ENCODE measurements at regions not wholly inside any gene's neighbourhood (a gene's known extent, or its start where the extent isn't known, plus 50 kb on each side); places are given as distances from the start of the nearest gene placed in this dataset.

DNA sequence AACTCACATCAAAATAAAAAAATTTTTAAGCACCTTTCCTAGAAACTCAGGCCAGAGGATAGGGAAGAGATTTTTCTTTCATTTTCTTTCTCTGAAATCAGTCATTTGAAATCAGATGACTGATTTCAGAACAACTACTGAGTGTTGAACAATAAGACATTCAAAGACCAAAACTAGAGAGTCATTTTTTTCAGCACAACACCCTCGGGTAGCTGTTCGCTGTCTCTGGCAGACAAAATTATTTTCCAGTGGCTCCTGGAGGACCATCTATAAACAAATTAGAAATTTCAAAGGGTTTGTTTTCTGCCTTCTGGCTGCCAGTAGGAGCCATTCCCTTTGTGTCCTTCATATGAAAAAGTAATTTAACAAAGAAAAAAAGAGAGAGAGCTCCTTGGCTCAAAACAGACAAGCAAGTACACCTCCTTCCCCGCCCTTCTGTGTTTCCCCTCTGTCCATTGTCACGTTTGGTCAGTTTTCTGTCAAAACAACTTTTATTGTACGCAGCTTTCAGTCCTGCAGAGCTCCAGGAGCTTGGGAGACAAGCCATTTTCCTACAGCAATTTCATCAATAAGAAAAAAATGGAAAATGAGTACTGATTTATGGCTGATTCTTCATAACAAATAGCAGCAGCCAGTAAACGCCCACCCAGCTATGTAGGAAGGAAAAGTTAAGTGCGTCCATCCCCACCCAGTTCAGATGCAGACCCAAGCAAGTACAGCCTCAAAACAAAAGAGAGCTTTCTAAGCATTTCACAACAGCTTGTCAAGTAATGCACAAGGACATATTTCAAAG is 405.2 kb downstream of the ZNF608 start:
- no peak for DNase-seq (ENCODE audit: low read depth in 2 of 2, low spot score in 1 of 2)

DNA sequence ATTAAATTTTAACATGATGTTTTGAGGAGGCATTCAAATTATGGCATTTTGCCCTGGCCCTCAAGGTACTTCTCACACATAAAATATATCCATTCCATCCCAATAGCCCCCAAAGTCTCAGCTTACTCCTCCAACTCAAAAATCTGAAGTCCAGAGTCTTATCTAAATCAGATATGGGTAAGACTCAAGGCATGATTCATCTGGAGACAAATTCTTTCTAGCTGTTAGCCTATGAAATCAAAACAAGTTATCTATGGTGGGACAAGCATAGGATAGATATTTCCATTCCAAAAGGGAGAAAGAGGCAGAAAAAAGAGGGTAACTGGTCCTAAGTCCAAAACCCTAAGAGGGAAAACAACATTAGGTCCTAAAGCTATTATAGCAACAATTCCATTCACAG is 408.4 kb downstream of the ZNF608 start:
- DNase-seq (ENCODE audit: low read depth in 2 of 2, low spot score in 1 of 2): no peak

DNA sequence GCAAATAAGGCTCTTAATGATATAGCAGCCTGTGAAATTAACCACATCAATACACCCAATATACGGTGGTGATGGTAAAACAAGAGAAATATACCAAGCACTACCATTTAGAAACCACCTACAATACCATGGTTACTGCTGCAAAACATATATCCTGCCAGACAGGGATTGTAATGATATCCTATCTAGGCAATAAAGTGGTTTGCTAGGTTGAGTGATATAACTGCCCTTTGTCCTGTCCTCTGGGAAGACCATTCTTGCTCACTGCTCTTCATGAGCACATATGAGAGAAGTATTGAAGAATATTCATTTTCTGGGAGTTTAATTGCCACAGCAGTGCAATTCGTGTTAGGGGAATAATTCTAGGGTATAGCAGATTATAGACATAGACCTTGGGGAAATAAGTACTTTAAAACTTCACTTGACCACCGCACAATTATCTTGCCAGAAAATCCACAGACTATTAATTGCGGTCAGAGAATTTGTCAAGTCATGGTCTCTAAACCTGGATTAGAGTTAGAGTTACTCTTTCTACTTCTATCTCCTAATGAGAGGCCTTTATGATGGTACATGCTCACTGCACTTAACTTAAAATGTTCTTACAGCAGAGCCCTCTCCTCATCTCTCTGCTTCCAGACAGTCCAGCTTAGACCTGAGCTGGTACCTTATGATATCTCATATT is 413.0 kb downstream of the ZNF608 start:
- DNase-seq (ENCODE audit: low read depth in 2 of 2, low spot score in 1 of 2): no peak

DNA sequence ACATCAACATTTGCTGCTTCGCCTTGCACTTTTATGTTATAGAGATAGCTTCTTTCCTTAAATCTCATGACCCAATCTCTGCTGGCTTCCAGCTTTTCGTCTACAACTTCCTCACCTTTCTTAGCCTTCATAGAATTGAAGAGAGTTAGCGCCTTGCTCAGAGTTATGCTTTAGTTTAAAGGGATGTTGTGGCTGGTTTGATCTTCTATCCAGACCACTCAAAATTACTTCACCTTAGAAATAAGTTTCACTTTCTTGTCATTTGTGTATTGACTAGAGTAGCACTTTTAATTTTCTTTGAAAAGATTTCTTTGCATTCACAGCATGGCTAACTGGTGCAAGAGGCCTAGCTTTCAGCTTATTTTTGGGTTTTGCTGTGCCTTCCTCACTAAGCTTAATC is 414.2 kb downstream of the ZNF608 start:
- no peak for DNase-seq (ENCODE audit: low read depth in 2 of 2, low spot score in 1 of 2)

DNA sequence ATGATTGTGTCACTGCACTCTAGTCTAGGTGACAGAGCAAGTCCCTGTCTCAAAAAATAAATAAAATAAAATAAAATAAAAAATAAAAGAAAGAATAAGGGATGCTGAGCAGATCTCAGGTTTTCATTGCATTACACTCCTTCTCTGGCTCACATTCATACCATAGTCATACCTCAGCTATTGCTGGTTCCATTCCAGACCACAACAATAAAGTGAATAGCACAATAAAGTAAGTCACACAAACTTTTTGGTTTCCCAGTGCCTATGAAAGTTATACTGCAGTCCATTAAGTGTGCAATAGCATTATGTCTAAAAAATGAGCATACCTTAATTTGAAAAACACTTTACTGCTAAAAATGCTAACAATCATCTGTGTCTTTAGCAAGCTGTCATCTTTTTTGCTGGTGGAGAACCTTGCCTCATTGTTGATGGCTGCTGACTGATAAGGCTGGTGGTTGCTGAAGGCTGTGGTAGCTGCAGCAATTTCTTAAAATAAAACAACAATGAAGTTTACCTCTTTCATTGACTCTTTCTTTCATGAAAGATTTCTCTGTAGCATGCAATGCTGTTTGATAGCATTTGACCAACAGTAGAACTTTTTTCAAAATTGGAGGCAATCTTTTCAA is 415.7 kb downstream of the ZNF608 start:
- no peak for DNase-seq (ENCODE audit: low read depth in 2 of 2, low spot score in 1 of 2)

DNA sequence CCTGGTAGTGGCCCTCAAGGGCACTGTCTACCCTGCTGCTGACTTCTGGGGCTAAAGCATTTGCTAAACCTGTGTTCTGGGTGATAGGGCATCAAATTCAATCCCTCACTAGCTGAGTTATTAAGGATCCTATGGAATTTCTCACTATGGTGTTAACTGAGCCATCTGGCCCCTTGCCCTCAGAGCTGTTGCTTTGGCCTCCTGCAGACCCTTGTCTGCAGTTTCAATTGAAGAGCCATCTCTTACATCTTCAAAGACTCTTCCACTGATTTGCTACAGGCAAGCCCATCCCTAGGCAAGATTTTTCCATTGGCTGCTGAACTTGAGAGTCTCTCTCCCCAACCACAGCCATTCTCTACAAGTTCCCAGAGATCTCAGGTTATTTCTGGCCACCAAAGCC is 418.2 kb downstream of the ZNF608 start:
- no peak for DNase-seq (ENCODE audit: low read depth in 2 of 2, low spot score in 1 of 2)

DNA sequence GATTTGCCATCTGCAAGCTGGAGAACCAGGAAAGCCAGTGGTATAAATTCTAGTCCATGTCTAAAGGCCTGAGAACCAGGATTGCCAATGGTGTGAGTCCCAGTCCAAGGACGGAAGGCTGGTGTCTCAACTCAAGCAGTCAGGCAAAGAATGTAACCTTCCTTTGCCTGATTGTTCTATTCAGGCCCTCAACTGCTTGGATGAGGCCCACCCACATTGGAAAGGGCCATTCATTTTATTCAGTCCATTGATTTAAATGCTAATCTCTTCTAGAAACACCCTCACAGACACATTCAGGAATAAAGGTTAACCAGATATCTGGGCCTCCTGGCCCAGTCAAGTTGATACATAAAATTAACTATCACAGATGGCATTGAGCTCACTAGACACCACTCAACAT is 427.8 kb downstream of the ZNF608 start:
- no peak for DNase-seq (ENCODE audit: low read depth in 2 of 2, low spot score in 1 of 2)

DNA sequence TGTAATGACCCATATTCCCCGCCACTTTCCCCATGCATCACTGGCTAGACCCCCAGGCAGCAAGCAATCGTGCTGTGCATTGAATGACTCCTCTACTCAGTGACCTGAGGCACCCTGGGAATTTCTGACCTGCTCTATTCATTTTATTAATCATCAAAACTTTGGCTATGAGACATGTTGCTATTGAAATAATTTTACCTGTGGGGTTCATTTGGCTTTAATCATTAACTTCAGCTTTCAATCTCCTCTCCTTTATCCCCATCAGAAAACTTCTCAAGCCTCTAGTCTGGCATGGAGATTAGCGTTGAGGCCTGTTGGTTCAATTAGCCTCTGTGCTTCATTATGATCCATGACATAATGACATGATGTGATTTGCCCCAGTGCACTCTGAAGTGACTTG is 429.0 kb downstream of the ZNF608 start:
- DNase-seq (ENCODE audit: low read depth in 2 of 2, low spot score in 1 of 2): no peak

DNA sequence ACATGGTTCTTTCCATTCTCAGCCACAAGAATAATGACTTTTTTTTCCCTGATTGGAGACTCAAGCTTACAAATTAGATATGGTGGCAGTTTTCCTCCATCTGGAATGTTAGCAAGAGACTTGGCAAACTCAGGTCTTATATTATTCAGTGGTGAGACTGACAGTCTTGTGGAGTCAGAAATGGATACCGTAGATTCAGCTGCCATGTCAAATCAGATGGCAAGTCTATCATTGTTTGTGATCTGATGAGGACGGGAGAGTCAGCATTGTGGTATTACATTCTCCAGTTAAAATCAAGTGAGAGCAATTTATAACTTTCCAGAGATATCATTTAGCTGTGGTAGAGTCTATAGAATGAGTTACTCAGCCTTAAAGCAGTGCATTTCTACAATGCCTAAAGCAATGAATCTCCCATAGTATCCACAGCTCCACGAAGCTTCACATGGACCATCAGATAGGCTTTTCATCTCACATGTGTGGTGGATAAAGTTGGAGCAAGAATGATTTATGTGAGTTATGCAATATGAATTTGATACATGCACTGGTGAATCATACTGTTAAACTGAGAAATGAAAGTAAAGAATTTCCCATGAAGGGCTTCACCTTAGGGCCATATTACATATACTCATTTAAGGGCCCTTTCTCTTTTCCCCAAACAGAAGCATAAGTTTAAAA is 430.6 kb downstream of the ZNF608 start:
- DNase-seq (ENCODE audit: low read depth in 2 of 2, low spot score in 1 of 2): no peak

DNA sequence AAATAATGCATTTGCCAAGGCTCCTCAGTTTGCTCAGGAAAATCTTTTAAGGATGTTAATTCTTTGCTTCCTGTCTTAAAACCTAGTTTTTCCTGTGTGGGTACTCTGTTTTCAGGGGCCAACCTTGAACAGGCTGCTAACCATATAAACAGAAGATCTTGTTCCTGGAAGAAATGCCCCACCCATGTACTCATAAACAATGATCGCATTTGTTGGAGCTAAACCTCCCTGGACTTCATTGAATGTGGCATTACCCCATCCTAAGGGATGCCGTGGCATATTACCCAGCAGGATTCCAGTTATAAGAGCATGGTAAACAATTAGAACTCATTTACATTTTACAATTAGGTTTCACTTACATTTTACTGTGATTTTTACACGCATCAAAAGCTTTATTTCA is 436.0 kb downstream of the ZNF608 start:
- DNase-seq (ENCODE audit: low read depth in 2 of 2, low spot score in 1 of 2): no peak

DNA sequence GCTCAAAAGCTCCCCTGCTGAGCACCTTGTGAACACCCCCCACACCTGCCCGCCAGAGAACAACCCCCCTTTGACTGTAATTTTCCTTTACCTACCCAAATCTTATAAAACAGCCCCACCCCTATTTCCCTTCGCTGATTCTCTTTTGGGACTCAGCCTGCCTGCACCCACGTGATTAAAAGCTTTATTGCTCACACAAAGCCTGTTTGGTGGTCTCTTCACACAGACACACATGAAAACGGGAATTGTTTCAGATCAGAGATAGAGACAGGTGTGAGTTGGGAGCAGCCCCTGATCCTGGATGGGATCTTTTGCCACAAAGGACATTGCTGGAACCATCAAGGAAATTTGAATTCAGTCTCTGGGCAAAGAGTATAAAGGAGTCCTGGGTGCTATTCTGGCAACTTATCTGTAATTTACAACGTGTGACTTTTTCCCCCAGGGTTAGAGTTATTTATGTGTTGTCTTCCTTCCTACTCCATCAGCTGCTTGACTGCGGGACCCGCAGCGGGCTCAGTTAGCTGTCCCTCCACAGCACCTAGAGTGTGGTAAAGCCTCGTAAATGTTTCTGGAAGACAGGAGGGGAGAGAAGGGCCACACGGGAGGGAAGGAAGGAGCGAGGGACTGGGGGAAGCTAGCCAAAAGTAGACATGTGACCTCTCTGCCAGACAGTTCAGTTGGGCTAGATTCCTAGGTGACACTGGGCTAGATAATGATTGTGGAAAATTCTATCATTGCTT is 437.0 kb downstream of the ZNF608 start:
- DNase-seq (ENCODE audit: low read depth in 2 of 2, low spot score in 1 of 2): no peak

DNA sequence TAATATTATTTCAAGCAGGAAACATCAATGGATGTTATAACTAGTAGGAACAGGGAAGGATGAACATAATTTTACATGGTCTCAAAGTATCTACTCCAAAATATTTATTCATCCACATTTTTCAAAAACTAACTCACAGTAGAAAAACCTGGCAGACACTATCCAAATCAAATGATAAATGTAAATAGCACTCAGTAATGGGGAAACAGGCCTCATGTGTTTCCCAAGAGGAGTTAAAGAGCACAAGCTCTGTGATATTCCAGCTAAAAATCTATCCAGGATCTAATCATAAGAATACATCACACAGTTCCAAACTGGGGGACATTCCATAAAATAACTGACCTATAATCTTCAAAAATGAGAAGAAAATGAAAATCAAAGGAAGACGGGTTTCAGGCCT is 443.1 kb downstream of the ZNF608 start:
- no peak for DNase-seq (ENCODE audit: low read depth in 2 of 2, low spot score in 1 of 2)

DNA sequence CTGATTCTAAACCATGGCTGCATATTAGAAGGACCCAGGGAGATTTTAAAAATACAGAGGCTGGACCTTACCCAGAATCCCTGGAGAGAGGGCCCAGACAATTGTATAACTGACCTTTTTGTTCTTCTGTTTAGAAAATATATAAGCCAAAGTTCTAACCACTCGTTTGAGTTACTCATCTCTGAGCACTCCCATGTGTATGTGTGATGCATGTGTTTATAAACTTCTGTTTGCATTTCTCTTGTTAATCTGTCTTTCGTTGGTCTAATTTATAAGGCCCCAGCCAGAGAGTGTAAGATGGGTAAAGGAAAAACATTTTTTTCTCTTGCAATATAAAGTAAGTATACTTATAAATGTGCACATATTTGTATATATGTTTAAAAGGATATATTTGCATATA is 443.9 kb downstream of the ZNF608 start:
- no peak for DNase-seq (ENCODE audit: low read depth in 2 of 2, low spot score in 1 of 2)

DNA sequence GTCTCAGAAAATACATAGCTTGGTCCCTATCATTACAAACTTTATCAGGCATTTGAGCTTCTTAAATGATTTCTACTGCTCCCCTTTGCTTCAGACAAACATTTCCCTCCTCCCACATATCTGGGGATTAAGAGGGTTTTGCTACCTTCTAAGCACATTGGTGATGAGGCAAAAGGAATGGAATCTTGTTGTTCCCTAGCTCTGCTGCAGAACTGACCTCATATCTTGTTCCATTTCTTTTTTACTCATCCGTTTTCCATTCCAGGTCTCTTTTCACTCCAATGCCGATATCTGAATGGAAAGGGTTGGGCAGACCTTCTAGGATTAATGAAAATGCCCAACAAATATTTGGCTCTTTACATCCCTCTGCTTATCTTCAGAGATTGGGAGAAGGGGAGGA is 444.6 kb downstream of the ZNF608 start:
- no peak for DNase-seq (ENCODE audit: low read depth in 2 of 2, low spot score in 1 of 2)

DNA sequence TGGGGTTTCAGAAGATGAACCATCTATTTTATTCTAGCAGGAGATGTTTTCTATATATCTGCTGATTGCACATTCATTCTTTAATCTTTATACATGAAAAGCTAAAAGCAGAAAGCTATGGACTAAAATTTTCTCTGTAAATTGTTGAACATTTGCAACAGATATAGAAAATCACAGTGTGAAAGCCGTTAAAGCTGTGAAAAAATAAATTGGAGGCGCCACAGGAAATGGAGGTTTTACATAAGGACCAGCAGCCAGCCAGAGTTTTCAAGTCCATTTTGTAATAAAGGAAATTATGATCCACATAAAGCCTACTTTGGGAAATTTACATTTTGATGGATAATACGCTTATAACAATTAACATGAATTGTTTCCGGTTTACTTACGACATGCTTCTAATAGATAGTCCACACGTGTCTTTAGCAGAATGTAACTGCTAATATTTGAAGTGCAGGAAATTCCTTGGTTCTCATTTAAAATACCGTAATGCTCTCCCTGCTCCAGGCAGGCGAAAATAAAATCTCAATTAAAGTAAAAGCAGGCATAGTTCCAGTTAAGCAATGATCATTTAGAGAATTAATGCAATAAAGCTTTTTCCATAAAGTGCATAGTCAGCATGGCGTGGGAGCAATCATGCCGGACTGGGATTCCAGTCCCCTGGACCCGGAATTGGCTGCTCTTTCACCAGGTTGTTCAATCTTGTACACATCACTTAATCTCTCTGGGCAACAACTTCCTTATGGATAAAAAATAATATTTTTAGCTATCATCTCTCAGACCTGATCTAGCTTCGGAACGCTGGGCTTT is 445.4 kb downstream of the ZNF608 start:
- DNase-seq (ENCODE audit: low read depth in 2 of 2, low spot score in 1 of 2): no peak

DNA sequence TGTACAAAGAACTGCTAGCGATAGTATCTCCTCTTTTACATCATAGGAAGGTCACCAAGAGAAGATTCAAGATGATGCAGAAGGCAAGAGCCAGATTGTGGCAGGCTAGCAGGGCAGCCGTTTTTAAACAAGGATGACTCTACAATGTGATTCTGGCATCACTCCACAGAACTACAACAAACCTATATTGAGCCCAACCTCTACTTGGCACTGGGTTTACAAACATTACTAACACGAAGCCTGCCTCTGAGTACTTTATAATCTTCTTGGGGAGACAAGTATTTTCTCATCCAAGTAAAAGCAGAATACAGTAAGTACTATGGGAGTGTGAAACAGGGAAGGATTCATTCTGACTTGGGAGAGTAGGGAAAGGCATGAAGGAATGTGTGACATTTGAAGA is 448.6 kb downstream of the ZNF608 start:
- DNase-seq (ENCODE audit: low read depth in 2 of 2, low spot score in 1 of 2): no peak

DNA sequence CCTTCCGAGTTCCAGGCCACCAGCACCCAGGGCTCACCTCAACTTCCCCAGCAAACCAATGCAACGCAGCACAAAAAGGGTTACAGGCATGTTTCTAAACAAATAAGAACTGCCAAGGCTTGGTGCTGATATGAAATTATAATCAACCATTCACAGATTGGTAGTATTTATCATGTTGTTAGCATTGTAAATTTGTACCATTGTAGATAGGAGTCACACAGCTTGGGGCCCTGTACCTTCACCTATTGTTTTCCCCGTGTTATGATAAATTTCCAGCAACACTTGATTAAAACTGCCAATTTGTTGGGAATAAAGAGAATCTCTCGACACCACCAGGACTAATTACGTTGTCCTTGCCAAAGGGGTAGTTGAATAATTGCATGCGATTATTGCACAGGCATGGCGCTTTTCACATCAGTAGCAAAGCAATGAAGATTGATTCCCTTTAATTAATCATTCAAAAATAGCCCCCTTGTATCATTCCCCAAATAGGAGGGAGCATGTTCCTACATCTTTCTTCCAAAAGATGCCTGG is 454.1 kb downstream of the ZNF608 start:
- no peak for DNase-seq (ENCODE audit: low read depth in 2 of 2, low spot score in 1 of 2)

DNA sequence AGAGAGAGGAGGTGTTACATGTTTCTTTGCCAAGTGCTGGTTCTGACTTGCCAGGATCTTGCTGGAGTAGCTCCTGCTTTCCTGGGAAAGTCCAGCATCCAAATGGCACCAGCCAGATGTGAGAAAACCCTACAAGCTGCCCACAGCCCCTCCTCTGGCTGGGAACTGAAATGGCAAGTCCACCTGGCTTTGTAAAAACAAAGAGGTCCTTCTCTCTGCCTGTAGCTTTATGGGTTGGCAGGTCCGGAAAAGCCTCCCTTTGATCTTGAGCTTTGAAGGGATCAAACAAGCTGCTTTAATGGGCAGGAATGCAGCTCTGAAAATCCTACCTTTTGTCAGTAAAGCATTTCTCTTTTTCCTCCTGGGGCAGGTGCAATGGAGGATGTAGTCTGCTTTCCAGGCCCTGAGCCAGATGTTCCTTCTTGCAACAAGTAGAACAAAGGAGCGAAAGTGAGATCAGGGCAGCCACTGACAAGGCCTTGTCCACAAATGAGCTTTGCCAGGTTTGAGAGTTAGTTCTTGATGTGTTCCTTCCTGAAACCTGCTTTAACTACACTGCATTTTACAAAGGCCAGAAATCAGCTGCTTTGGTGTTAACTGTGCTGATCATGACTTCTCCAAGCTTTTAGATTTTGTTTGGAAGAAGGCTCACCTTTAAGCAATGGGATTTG is 456.7 kb downstream of the ZNF608 start:
- DNase-seq (ENCODE audit: low read depth in 2 of 2, low spot score in 1 of 2): no peak

DNA sequence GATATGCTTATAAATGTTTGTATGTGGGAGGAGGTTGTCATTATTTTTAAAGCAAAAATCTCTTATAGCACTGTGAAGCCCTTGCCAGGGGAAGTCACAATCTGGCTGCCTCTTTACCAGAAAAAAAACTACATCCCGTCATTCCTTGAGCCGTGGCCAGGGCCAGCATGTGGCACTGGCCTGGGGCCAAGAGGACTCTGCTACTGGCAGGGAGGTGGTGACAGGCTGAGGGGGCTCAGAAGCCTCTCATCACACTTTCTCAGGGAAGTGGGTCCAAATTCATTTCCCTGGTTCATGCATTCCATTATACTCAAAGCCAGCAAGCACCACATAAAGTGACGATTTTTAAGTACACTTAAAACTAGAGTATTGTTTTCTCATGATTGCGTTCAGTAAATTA is 457.3 kb downstream of the ZNF608 start:
- no peak for DNase-seq (ENCODE audit: low read depth in 2 of 2, low spot score in 1 of 2)

DNA sequence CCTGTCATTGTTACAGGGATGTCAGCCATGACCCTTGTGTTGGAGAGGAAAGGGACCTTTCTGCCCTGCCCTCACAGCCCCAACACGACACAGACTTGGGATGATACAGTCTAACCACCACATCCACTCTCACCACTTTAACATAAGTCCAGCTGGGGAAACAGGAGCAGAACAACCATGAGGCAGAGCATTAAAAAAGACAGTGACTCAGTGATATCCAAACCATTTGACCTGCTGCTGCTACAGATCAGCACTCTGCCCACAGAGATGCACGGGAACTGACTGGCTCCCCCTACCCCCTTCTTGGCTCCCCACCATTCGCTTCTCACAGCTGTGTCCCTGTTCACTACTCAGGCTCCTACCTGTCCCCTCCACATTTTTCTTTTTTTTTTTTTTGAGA is 458.6 kb downstream of the ZNF608 start:
- no peak for DNase-seq (ENCODE audit: low read depth in 2 of 2, low spot score in 1 of 2)
